Neural cell (in vitro differentiated cells): ENCODE measurements at regions not wholly inside any gene's neighbourhood (a gene's known extent, or its start where the extent isn't known, plus 50 kb on each side); places are given as distances from the start of the nearest gene placed in this dataset.

Experiments
- H2AFZ ChIP-seq: fragments of 200-600, 300-800 bp; sonication (generic), shearing (Covaris generic); 2 replicates; pipeline ENCODE4 v1.6.0; 2014; ENCODE audit warnings: low read depth, mild to moderate bottlenecking, antibody characterized with exemption, low read length, moderate library complexity
- H3F3A ChIP-seq: fragments of 200-600 bp; shearing (Covaris generic); 2 replicates; pipeline ENCODE4 v1.6.1; 2016; ENCODE audit warnings: mild to moderate bottlenecking, moderate library complexity, mixed read lengths, antibody characterized with exemption, low read length; ENCODE audit not compliant: insufficient read depth, poor library complexity, severe bottlenecking
- H3K27ac ChIP-seq: fragments of 200-600, 300-800 bp; sonication (generic), shearing (Covaris generic); 2 replicates; pipeline ENCODE4 v1.5.1; 2014; ENCODE audit warnings: mild to moderate bottlenecking, low read length, moderate library complexity
- H3K27me3 ChIP-seq: fragments of 300-800, 200-600 bp; sonication (generic), shearing (Covaris generic); 2 replicates; pipeline ENCODE4 v1.6.0; 2014; ENCODE audit warnings: mild to moderate bottlenecking, low read depth, low read length, moderate library complexity; ENCODE audit not compliant: insufficient read depth
- H3K36me3 ChIP-seq: fragments of 300-800, 200-600 bp; sonication (generic), shearing (Covaris generic); 2 replicates; pipeline ENCODE4 v1.5.1; 2014; ENCODE audit warnings: mild to moderate bottlenecking, antibody characterized with exemption, low read length, moderate library complexity; ENCODE audit not compliant: insufficient read depth
- H3K4me2 ChIP-seq: fragments of 300-800, 200-600 bp; sonication (generic), shearing (Covaris generic); 2 replicates; pipeline ENCODE4 v1.6.0; 2014; ENCODE audit warnings: mild to moderate bottlenecking, low read length
- H3K4me3 ChIP-seq: fragments of 300-800, 200-600 bp; sonication (generic), shearing (Covaris generic); 2 replicates; pipeline ENCODE4 v1.5.1; 2014; ENCODE audit warnings: mild to moderate bottlenecking, low read length, moderate library complexity
- H3K79me2 ChIP-seq: fragments of 200-600 bp; shearing (Covaris generic); replicated peaks from 2 replicates; pipeline ENCODE4 v1.6.0; 2014; ENCODE audit warnings: mild to moderate bottlenecking, low read length, moderate library complexity; ENCODE audit not compliant: insufficient read depth
- H3K9ac ChIP-seq: fragments of 300-800, 200-600 bp; sonication (generic), shearing (Covaris generic); 2 replicates; pipeline ENCODE4 v1.6.1; 2016; ENCODE audit warnings: mild to moderate bottlenecking, low read length, mixed read lengths
- H3K9me2 ChIP-seq: fragments of 200-600 bp; shearing (Covaris generic); 2 replicates; pipeline ENCODE4 v1.6.1; 2016; ENCODE audit warnings: mild to moderate bottlenecking, low read length, mixed read lengths; ENCODE audit not compliant: insufficient read depth
- H3K9me3 ChIP-seq: fragments of 200-600, 300-800 bp; sonication (generic), shearing (Covaris generic); 2 replicates; pipeline ENCODE4 v1.6.1; 2016; ENCODE audit warnings: mild to moderate bottlenecking, mixed run types, low read length, moderate library complexity, mixed read lengths
- H4K20me1 ChIP-seq: fragments of 200-600 bp; shearing (Covaris generic); 2 replicates; pipeline ENCODE4 v1.6.1; 2016; ENCODE audit warnings: mild to moderate bottlenecking, mixed run types; ENCODE audit not compliant: insufficient read depth
- CTCF ChIP-seq: fragments of 450-650 bp; IDR thresholded peaks from 2 replicates; pipeline ENCODE4 v1.5.1; 2014; ENCODE audit warnings: antibody characterized with exemption, mild to moderate bottlenecking, moderate library complexity; ENCODE audit not compliant: poor library complexity, severe bottlenecking
- EP300 ChIP-seq: fragments of 450-650 bp; conservative IDR thresholded peaks from 2 replicates; pipeline ENCODE4 v1.6.1; 2014; ENCODE audit warnings: antibody characterized with exemption, mild to moderate bottlenecking, moderate library complexity; ENCODE audit not compliant: poor library complexity, severe bottlenecking
- EZH2 ChIP-seq: fragments of 200-600, 300-800 bp; shearing (Covaris generic), sonication (generic); IDR thresholded peaks from 2 replicates; pipeline ENCODE4 v1.6.1; 2014; ENCODE audit warnings: antibody characterized with exemption, low read length, borderline replicate concordance, mild to moderate bottlenecking; ENCODE audit not compliant: insufficient read depth, poor library complexity, severe bottlenecking
- MXI1 ChIP-seq: fragments of 450-650 bp; conservative IDR thresholded peaks from 2 replicates; pipeline ENCODE4 v1.6.1; 2014; ENCODE audit warnings: antibody characterized with exemption, mild to moderate bottlenecking; ENCODE audit not compliant: poor library complexity, severe bottlenecking
- POLR2AphosphoS5 ChIP-seq: IDR thresholded peaks from 2 replicates; pipeline ENCODE4 v1.6.1; 2012
- RAD21 ChIP-seq: fragments of 450-650 bp; conservative IDR thresholded peaks from 2 replicates; pipeline ENCODE4 v1.6.1; 2014; ENCODE audit warnings: antibody characterized with exemption, mild to moderate bottlenecking, moderate library complexity
- REST ChIP-seq: IDR thresholded peaks from 2 replicates; pipeline ENCODE4 v1.6.1; 2012; ENCODE audit warnings: borderline replicate concordance
- SMC3 ChIP-seq: fragments of 450-650 bp; conservative IDR thresholded peaks from 2 replicates; pipeline ENCODE4 v1.6.1; 2014; ENCODE audit warnings: antibody characterized with exemption, mild to moderate bottlenecking, moderate library complexity; ENCODE audit not compliant: poor library complexity
- TAF1 ChIP-seq: IDR thresholded peaks from 2 replicates; pipeline ENCODE4 v1.6.1; 2012; ENCODE audit warnings: low read depth

- H3K9ac ChIP-seq = no peak overlapping the region
- H3K9me2 ChIP-seq = no peaks in the 10 kb centered on the region
Observed at GRCh38 chr6:6764764-6765434, 176.4 kb downstream of the LY86 start.

More at GRCh38 chr6:6764764-6765434, 176.4 kb downstream of the LY86 start:
- H3K27ac ChIP-seq = no peak overlapping the region
- H3K4me2 ChIP-seq = no peak overlapping the region
- no peaks in the 10 kb centered on the region for H3K27me3 ChIP-seq
- H4K20me1 ChIP-seq = no peaks in the 10 kb centered on the region
- H3K79me2 ChIP-seq = no peaks in the 10 kb centered on the region
- H2AFZ ChIP-seq = no peak overlapping the region
- H3F3A ChIP-seq = no peaks in the 10 kb centered on the region
- H3K9me3 ChIP-seq = no peaks in the 10 kb centered on the region
- H3K4me3 ChIP-seq = no peak overlapping the region
- TF ChIP-seq EP300 = no peak
- no peak for TF ChIP-seq TAF1
- no peak for TF ChIP-seq EZH2
- no peak for TF ChIP-seq REST
- TF ChIP-seq POLR2AphosphoS5 = no peak
- TF ChIP-seq RAD21 = no peak
- TF ChIP-seq MXI1 = no peak
- TF ChIP-seq SMC3 = no peak
- TF ChIP-seq CTCF = no peak
- H3K36me3 ChIP-seq = no peaks in the 10 kb centered on the region
